Endothelial cell of umbilical vein (primary cell): ENCODE measurements at regions not wholly inside any gene's neighbourhood (a gene's known extent, or its start where the extent isn't known, plus 50 kb on each side); places are given as distances from the start of the nearest gene placed in this dataset.

ENCODE experiments used
- BruUV-seq: library from RNA; stranded (reverse); fragments of 400-500 nt; replicated peaks from 2 replicates; lab custom pipeline; 2021; lab: Mats Ljungman, UMichigan
- CTCF ChIA-PET: fragments of 300-600, 350-600 bp; sonication (Branson Sonifier 250); formaldehyde crosslinking; loops from one replicate; lab custom pipeline; 2021; ENCODE audit warnings: antibody characterized with exemption, inconsistent platforms; lab: Charles Lee
- POLR2A ChIA-PET: fragments of 300-600, 350-600 bp; sonication (Branson Sonifier 250); formaldehyde crosslinking; loops from one replicate; lab custom pipeline; 2021; ENCODE audit warnings: antibody characterized with exemption, inconsistent platforms; lab: Charles Lee
- DNase-seq: peaks from one replicate; pipeline ENCODE4 v3.0.0-alpha.2; 2011; ENCODE audit warnings: low read depth, low spot score
- FAIRE-seq: peaks from 2 replicates; lab custom pipeline; 2011; peaks lifted over from hg19 to GRCh38; lab: Jason Lieb, UNC
- H2AFZ ChIP-seq: 2 replicates; pipeline ENCODE4 v1.6.0; 2012; ENCODE audit warnings: low read depth, low read length, control low read depth, inconsistent platforms
- H3K27ac ChIP-seq: 2 replicates; pipeline ENCODE4 v1.5.1; 2011; ENCODE audit warnings: low read depth, mild to moderate bottlenecking, control low read depth, low read length, moderate library complexity; ENCODE audit not compliant: insufficient read depth
- H3K27me3 ChIP-seq, 2 experiments: 2 replicates each; pipeline versions ENCODE4 v1.6.0 to v1.6.1; 2011; ENCODE audit warnings: low read length in 2 of 2, mixed read lengths in 1 of 2; ENCODE audit not compliant: control insufficient read depth in 2 of 2, insufficient read depth in 2 of 2
- H3K36me3 ChIP-seq, 2 experiments: 2 replicates in 1 of 2; 3 replicates in 1 of 2; pipeline ENCODE4 v1.5.1; 2011; ENCODE audit warnings: low read length in 2 of 2, mild to moderate bottlenecking in 1 of 2, moderate library complexity in 1 of 2; ENCODE audit not compliant: control insufficient read depth in 2 of 2, insufficient read depth in 2 of 2; ENCODE audit errors: extremely low read depth in 1 of 2
- H3K4me1 ChIP-seq: 3 replicates; pipeline ENCODE4 v1.5.1; 2011; ENCODE audit warnings: mild to moderate bottlenecking, low read length; ENCODE audit not compliant: control insufficient read depth, insufficient read depth; ENCODE audit errors: extremely low read depth
- H3K4me2 ChIP-seq: 2 replicates; pipeline ENCODE4 v1.6.1; 2011; ENCODE audit warnings: low read length, control low read depth, mixed read lengths; ENCODE audit not compliant: insufficient read depth
- H3K4me3 ChIP-seq, 3 experiments: fragments of 200-600 bp in 1 of 3; sonication (generic), shearing (Covaris generic) in 1 of 3; replicated peaks in 1 of 3; 2 replicates each; pipeline ENCODE4 v1.5.1; 2011 to 2016; ENCODE audit warnings: control low read depth in 3 of 3, low read length in 3 of 3, mild to moderate bottlenecking in 2 of 3, inconsistent platforms in 1 of 3, low read depth in 1 of 3, moderate library complexity in 1 of 3; ENCODE audit not compliant: insufficient read depth in 1 of 3
- H3K79me2 ChIP-seq: 2 replicates; pipeline ENCODE4 v1.6.0; 2012; ENCODE audit warnings: low read length, inconsistent platforms; ENCODE audit not compliant: control insufficient read depth, insufficient read depth
- H3K9ac ChIP-seq: replicated peaks from 2 replicates; pipeline ENCODE3; 2011; ENCODE audit warnings: low read length, control low read depth; ENCODE audit not compliant: insufficient read depth; ENCODE audit errors: extremely low read depth
- H3K9me1 ChIP-seq: replicated peaks from 3 replicates; pipeline ENCODE4 v1.6.0; 2011; ENCODE audit warnings: mild to moderate bottlenecking, low read length; ENCODE audit not compliant: control insufficient read depth, insufficient read depth; ENCODE audit errors: extremely low read depth
- H3K9me3 ChIP-seq: replicated peaks from 2 replicates; pipeline ENCODE4 v1.5.1; 2012; ENCODE audit warnings: low read length, inconsistent platforms; ENCODE audit not compliant: control insufficient read depth, insufficient read depth
- H4K20me1 ChIP-seq: replicated peaks from 2 replicates; pipeline ENCODE3; 2011; ENCODE audit warnings: mild to moderate bottlenecking, low read length; ENCODE audit not compliant: control insufficient read depth, insufficient read depth; ENCODE audit errors: extremely low read depth
- CTCF ChIP-seq, 2 donors: IDR thresholded peaks; 1 replicate in 1 of 2; 2 replicates in 1 of 2; pipeline ENCODE4 v1.5.1; 2011; ENCODE audit warnings: low read length in 2 of 2, mild to moderate bottlenecking in 2 of 2, moderate library complexity in 2 of 2, control low read depth in 1 of 2, inconsistent platforms in 1 of 2, low read depth in 1 of 2; ENCODE audit not compliant: insufficient read depth in 1 of 2; ENCODE audit errors: extremely low read depth in 1 of 2
- EZH2 ChIP-seq: IDR thresholded peaks from 2 replicates; pipeline ENCODE4 v1.6.1; 2012; ENCODE audit warnings: borderline replicate concordance, low read depth, mild to moderate bottlenecking, moderate library complexity, low read length, inconsistent platforms; ENCODE audit not compliant: severe bottlenecking
- FOS ChIP-seq: IDR thresholded peaks from 2 replicates; pipeline ENCODE4 v1.6.1; 2011; ENCODE audit warnings: mild to moderate bottlenecking, low read length, moderate library complexity, borderline replicate concordance; ENCODE audit not compliant: insufficient read depth
- GATA2 ChIP-seq: IDR thresholded peaks from 2 replicates; pipeline ENCODE4 v1.7.0; 2011; ENCODE audit warnings: low read depth, mild to moderate bottlenecking, moderate library complexity, mixed read lengths, low read length; ENCODE audit not compliant: insufficient read length, insufficient read depth
- JUN ChIP-seq: IDR thresholded peaks from 2 replicates; pipeline ENCODE4 v1.6.1; 2011; ENCODE audit warnings: borderline replicate concordance, low read depth; ENCODE audit not compliant: insufficient read length, insufficient read depth
- MYC ChIP-seq: IDR thresholded peaks from one replicate; pipeline ENCODE4 v1.6.1; 2011; ENCODE audit warnings: mild to moderate bottlenecking, low read depth, low read length
- POLR2A ChIP-seq: IDR thresholded peaks from 2 replicates; pipeline ENCODE4 v1.6.1; 2012; ENCODE audit warnings: low read depth, mild to moderate bottlenecking, control low read depth, low read length
- POLR2AphosphoS5 ChIP-seq: IDR thresholded peaks from 2 replicates; pipeline ENCODE4 v1.6.1; 2012; ENCODE audit warnings: low read depth, mild to moderate bottlenecking, control low read depth, low read length, moderate library complexity; ENCODE audit not compliant: insufficient read depth
- dilution Hi-C: fragments of 300-500 bp; cut with MboI; formaldehyde crosslinking; loops from one replicate; pipeline ENCODE4 v1.15.0; 2019; ENCODE audit warnings: low sequenced_read_pairs; ENCODE audit not compliant: extremely low pct_ligation_motif_present
- intact Hi-C: fragments of 100-400 bp; cut with micrococcal nuclease; formaldehyde crosslinking; loops from one replicate; pipeline ENCODE4 v1.10.0; 2022
- TF ChIP-seq, protein P1 (sequence below): IDR thresholded peaks from 2 replicates; pipeline ENCODE4 v1.6.1; 2011; ENCODE audit not compliant: insufficient read depth, insufficient read length

DNA sequence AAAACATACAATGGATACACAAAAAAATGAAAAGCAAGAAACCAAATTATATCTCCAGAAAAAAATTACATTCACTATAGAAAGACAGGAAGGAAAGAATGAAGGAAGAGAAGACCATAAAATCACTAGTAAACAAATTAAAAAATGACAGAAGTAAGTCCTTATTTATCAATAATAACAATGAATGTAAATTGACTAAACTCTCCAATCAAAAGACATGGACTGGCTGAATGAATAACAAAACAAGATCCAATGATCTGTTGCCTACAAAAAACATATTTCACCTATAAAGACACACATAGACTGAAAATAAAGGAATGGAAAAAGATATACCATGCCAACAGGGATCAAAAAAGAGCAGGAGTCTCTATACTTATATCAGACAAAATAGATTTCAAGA is 203.2 kb upstream of the F9 start:
- Histone ChIP-seq H3K36me3 (no peaks in the 10 kb centered on the region), H3K27ac (no peak overlapping the region), H3K9ac (no peak overlapping the region), H3K4me3 (no peak overlapping the region), H4K20me1 (no peaks in the 10 kb centered on the region), H2AFZ (no peak overlapping the region), H3K4me1 (no peaks in the 10 kb centered on the region), H3K79me2 (no peaks in the 10 kb centered on the region), H3K4me2 (no peak overlapping the region), H3K9me3 (no peaks in the 10 kb centered on the region), H3K9me1 (no peaks in the 10 kb centered on the region), H3K27me3 (no peaks in the 10 kb centered on the region)
- intact Hi-C loops = no loop called here
- TF ChIP-seq POLR2AphosphoS5 (no peak), JUN (no peak), EZH2 (no peak), CTCF (IDR thresholded peaks at IDR 0.05; ENCODE audit: extremely low read depth in 1 of 2, insufficient read depth in 1 of 2, low read depth in 1 of 2, low read length in 2 of 2) (no peak), MYC (no peak), FOS (no peak), GATA2 (no peak), POLR2A (no peak)
- TF ChIP-seq, protein P1, sequence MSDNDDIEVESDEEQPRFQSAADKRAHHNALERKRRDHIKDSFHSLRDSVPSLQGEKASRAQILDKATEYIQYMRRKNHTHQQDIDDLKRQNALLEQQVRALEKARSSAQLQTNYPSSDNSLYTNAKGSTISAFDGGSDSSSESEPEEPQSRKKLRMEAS = no peak
- CTCF ChIA-PET = no interaction called here
- BruUV-seq = no TSS peak
- FAIRE-seq (no peak), DNase-seq (no peak)
- dilution Hi-C loops = no loop called here
- POLR2A ChIA-PET = no interaction called here
